ENCODE measurements at regions not wholly inside any gene's neighbourhood (a gene's known extent, or its start where the extent isn't known, plus 50 kb on each side); places are given as distances from the start of the nearest gene placed in this dataset.

DNA sequence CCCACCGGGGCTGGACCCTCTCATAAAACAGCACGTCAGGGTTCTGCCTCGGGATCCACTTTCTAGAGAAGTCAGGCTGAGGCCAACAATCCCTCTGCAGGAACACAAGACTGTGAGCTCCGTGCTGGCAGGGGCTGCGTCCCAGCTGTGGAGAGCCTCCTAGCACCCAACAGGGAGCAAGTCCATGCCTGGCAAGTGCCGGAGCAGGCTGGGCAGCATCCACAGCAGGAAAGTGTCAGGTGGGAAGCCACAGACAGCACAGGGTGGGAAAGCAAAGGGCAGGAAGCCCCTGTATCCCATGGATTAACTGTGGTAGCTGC lies 682.3 kb downstream of the TBC1D22A start:
- TF ChIP-seq POLR2AphosphoS5 (IDR thresholded peaks at IDR 0.05; ENCODE audit: low read depth) (no peak), ETS1 (IDR thresholded peaks at IDR 0.05) (no peak), EZH2 (IDR thresholded peaks at IDR 0.05; ENCODE audit: low read depth, unreplicated experiment) (no peak), CREB1 (CRISPR knock-in tag; IDR thresholded peaks at IDR 0.05; ENCODE audit: low read depth) (no peak), REST (IDR thresholded peaks at IDR 0.05; ENCODE audit: unreplicated experiment) (no peak)
- TF ChIP-seq, protein P1, sequence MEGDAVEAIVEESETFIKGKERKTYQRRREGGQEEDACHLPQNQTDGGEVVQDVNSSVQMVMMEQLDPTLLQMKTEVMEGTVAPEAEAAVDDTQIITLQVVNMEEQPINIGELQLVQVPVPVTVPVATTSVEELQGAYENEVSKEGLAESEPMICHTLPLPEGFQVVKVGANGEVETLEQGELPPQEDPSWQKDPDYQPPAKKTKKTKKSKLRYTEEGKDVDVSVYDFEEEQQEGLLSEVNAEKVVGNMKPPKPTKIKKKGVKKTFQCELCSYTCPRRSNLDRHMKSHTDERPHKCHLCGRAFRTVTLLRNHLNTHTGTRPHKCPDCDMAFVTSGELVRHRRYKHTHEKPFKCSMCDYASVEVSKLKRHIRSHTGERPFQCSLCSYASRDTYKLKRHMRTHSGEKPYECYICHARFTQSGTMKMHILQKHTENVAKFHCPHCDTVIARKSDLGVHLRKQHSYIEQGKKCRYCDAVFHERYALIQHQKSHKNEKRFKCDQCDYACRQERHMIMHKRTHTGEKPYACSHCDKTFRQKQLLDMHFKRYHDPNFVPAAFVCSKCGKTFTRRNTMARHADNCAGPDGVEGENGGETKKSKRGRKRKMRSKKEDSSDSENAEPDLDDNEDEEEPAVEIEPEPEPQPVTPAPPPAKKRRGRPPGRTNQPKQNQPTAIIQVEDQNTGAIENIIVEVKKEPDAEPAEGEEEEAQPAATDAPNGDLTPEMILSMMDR (conservative IDR thresholded peaks at IDR 0.05; ENCODE audit: low read depth in 2 of 2), result no peak

Measured in GM23338 (cell line).